ENCODE measurements at regions not wholly inside any gene's neighbourhood (a gene's known extent, or its start where the extent isn't known, plus 50 kb on each side); places are given as distances from the start of the nearest gene placed in this dataset.

GRCh38 chr3:152754303-152754702 lies 80.6 kb upstream of the P2RY1 start:
- H3K27ac Mint-ChIP-seq = no peak overlapping the region
- H3K4me3 Mint-ChIP-seq = no peak overlapping the region
- H3K36me3 Mint-ChIP-seq = peaks cover 5% of the 10 kb centered on the region
- H3K27me3 Mint-ChIP-seq (ENCODE audit: low read depth) = no peaks in the 10 kb centered on the region
- no peak for DNase-seq (ENCODE audit: low spot score in 2 of 2, unreplicated experiment in 2 of 2)
- no peaks in the 10 kb centered on the region for H3K4me1 Mint-ChIP-seq
- TF ChIP-seq, protein P1, sequence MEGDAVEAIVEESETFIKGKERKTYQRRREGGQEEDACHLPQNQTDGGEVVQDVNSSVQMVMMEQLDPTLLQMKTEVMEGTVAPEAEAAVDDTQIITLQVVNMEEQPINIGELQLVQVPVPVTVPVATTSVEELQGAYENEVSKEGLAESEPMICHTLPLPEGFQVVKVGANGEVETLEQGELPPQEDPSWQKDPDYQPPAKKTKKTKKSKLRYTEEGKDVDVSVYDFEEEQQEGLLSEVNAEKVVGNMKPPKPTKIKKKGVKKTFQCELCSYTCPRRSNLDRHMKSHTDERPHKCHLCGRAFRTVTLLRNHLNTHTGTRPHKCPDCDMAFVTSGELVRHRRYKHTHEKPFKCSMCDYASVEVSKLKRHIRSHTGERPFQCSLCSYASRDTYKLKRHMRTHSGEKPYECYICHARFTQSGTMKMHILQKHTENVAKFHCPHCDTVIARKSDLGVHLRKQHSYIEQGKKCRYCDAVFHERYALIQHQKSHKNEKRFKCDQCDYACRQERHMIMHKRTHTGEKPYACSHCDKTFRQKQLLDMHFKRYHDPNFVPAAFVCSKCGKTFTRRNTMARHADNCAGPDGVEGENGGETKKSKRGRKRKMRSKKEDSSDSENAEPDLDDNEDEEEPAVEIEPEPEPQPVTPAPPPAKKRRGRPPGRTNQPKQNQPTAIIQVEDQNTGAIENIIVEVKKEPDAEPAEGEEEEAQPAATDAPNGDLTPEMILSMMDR (IDR thresholded peaks at IDR 0.05; ENCODE audit: unreplicated experiment) = no peak
- H3K9me3 Mint-ChIP-seq = peaks cover 17% of the 10 kb centered on the region

GRCh38 chr3:152756807-152757206 lies 78.1 kb upstream of the P2RY1 start:
- Mint-ChIP-seq H3K9me3 (no peaks in the 10 kb centered on the region), H3K36me3 (no peaks in the 10 kb centered on the region), H3K27ac (no peak overlapping the region), H3K4me1 (no peaks in the 10 kb centered on the region), H3K27me3 (ENCODE audit: low read depth) (no peaks in the 10 kb centered on the region), H3K4me3 (no peak overlapping the region)
- DNase-seq (ENCODE audit: low spot score in 2 of 2, unreplicated experiment in 2 of 2) = no peak
- TF ChIP-seq, protein P1 (IDR thresholded peaks at IDR 0.05; ENCODE audit: unreplicated experiment) = no peak

DNA sequence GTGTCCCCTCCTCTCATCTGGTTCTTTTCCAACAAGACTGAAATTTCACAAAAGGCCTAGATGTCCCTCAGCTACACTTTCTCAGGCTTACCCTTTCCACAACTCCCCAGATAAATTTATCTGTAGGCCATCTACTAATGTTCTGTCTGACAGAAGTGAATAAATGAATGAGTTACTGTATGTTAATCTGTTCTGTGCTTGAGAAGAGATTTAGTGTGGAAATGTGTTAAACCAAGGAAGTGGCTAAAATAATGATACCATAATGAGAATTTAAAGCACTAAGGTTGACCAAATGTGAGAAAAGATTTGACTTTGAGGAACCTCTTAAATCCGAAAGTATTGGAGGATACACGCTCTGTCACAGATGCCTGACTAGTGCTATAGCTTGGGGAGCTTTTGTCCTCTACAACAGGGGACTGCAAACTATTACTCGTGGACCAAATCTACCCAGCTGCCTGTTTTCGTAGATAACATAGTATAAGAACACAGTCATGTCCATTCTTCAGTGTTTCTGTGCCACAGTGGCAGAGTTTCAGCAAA lies 74.8 kb upstream of the P2RY1 start:
- H3K4me3 Mint-ChIP-seq = no peak overlapping the region
- no peak for DNase-seq (ENCODE audit: low spot score in 2 of 2, unreplicated experiment in 2 of 2)
- peaks cover 7% of the 10 kb centered on the region for H3K36me3 Mint-ChIP-seq
- no peaks in the 10 kb centered on the region for H3K4me1 Mint-ChIP-seq
- H3K27ac Mint-ChIP-seq = no peak overlapping the region
- TF ChIP-seq, protein P1 (IDR thresholded peaks at IDR 0.05; ENCODE audit: unreplicated experiment) = no peak
- H3K9me3 Mint-ChIP-seq = peaks cover 9% of the 10 kb centered on the region
- H3K27me3 Mint-ChIP-seq (ENCODE audit: low read depth) = no peaks in the 10 kb centered on the region

- peaks cover 9% of the 10 kb centered on the region for H3K36me3 Mint-ChIP-seq
- no peaks in the 10 kb centered on the region for H3K4me1 Mint-ChIP-seq
- no peak for DNase-seq (ENCODE audit: low spot score in 2 of 2, unreplicated experiment in 2 of 2)
- H3K27me3 Mint-ChIP-seq (ENCODE audit: low read depth) = no peaks in the 10 kb centered on the region
- peaks cover 14% of the 10 kb centered on the region for H3K9me3 Mint-ChIP-seq
- no peak overlapping the region for H3K4me3 Mint-ChIP-seq
- H3K27ac Mint-ChIP-seq = no peak overlapping the region
- TF ChIP-seq, protein P1 (IDR thresholded peaks at IDR 0.05; ENCODE audit: unreplicated experiment) = no peak
Measured at GRCh38 chr3:152760591-152760990, 74.3 kb upstream of the P2RY1 start.

DNA sequence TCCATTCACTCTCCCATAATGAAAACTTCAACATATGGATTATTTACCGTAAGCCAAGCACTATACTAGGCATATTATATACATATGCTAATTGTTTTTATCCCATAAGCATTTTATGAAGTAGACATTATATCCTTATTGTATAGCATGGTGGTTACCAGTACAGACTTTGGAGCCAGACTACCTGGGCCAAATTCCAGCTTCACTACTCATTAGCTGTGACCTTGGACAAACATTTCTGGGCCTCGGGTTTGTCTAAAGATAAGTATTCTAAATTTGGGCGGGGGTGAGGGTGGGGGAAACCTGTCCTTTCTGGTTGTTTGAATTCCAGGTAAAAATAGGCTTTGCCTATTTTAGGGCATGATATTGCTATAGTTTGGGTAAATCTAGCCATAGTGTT lies 66.5 kb upstream of the P2RY1 start:
- TF ChIP-seq, protein P1 (IDR thresholded peaks at IDR 0.05; ENCODE audit: unreplicated experiment) = no peak

GRCh38 chr3:152769523-152769922 lies 65.4 kb upstream of the P2RY1 start:
- Mint-ChIP-seq H3K36me3 (peaks cover 6% of the 10 kb centered on the region), H3K9me3 (peaks cover 20% of the 10 kb centered on the region), H3K27me3 (ENCODE audit: low read depth) (no peaks in the 10 kb centered on the region), H3K4me3 (no peak overlapping the region), H3K27ac (no peak overlapping the region), H3K4me1 (peaks cover 6% of the 10 kb centered on the region)
- DNase-seq (ENCODE audit: low spot score in 2 of 2, unreplicated experiment in 2 of 2) = no peak
- TF ChIP-seq, protein P1 (IDR thresholded peaks at IDR 0.05; ENCODE audit: unreplicated experiment) = no peak

More for the DNA sequence above, 66.5 kb upstream of the P2RY1 start:
- Mint-ChIP-seq H3K36me3 (peaks cover 9% of the 10 kb centered on the region), H3K27me3 (ENCODE audit: low read depth) (no peaks in the 10 kb centered on the region), H3K27ac (no peak overlapping the region), H3K4me1 (peaks cover 6% of the 10 kb centered on the region), H3K4me3 (no peak overlapping the region), H3K9me3 (peaks cover 24% of the 10 kb centered on the region)
- DNase-seq (ENCODE audit: low spot score in 2 of 2, unreplicated experiment in 2 of 2) = no peak

All from mesothelial cell of epicardium (in vitro differentiated cells).